Kidney tubule cell (primary cell): ENCODE measurements at regions not wholly inside any gene's neighbourhood (a gene's known extent, or its start where the extent isn't known, plus 50 kb on each side); places are given as distances from the start of the nearest gene placed in this dataset.

ENCODE experiments used
- DNase-seq: peaks from one replicate; pipeline ENCODE4 v3.0.0-alpha.2; 2018; ENCODE audit warnings: low spot score

DNA sequence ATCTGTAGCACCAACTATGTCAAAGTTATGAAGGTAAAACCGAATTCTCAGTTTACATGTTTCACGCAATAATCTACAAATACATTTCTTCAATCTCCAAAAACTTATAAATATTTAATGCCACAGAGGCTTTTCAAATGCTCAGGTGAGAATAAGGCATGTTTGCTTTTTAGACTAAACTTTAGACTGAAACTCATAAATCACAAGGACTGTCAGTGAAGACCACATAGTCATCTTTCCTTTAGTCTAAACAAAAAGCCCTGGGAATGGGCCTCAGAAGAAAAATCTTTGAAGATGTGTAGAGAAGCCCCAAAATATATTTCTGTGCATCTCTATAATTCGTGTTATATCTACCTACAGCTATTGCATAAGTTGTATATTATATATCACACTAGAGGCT lies 54.5 kb upstream of the DCTD start:
- no peak for DNase-seq

GRCh38 chr4:182969651-182970279 lies 52.6 kb upstream of the DCTD start:
- DNase-seq: no peak

DNA sequence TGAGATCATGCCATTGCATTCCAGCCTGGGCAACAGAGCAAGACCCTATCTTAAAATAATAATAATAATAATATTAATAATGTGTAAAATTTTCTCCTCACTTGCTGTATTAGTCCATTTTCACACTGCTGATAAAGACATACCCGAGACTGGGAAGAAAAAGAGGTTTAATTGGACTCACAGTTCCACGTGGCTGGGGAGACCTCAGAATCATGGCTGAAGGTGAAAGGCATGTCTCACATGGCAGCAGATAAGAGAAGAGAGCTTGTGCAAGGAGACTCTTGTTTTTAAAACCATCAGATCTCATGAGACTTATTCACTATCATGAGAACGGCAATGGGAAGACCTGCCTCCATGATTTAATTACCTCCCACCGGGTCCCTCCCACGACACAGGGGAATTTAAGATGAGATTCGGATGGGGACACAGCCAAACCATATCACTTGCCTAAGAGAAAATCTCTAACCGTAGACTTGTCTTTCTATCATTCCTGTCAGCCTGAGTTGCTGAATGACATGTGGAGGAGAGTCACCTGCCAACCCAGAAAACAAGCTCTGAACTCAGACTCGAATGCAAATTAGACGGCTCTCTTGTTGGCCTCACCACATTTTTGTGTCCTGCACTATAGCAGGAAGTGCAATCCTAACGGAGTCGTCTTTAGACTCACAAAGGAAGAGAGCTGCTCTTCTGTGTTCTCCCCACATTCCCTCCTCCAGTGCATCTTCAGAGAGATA lies 51.9 kb upstream of the DCTD start:
- DNase-seq: peak; percentile 52

GRCh38 chr4:182967403-182967802 lies 50.2 kb upstream of the DCTD start:
- no peak for DNase-seq
